Effector CD8-positive, alpha-beta T cell (primary cell): ENCODE measurements at regions not wholly inside any gene's neighbourhood (a gene's known extent, or its start where the extent isn't known, plus 50 kb on each side); places are given as distances from the start of the nearest gene placed in this dataset.

Experiments used
- DNase-seq: peaks from one replicate; lab custom pipeline; 2025; lab: John Stamatoyannopoulos, UW

GRCh38 chr2:122982936-122983335 lies 1042.2 kb upstream of the CNTNAP5 start:
- DNase-seq, result no peak

DNA sequence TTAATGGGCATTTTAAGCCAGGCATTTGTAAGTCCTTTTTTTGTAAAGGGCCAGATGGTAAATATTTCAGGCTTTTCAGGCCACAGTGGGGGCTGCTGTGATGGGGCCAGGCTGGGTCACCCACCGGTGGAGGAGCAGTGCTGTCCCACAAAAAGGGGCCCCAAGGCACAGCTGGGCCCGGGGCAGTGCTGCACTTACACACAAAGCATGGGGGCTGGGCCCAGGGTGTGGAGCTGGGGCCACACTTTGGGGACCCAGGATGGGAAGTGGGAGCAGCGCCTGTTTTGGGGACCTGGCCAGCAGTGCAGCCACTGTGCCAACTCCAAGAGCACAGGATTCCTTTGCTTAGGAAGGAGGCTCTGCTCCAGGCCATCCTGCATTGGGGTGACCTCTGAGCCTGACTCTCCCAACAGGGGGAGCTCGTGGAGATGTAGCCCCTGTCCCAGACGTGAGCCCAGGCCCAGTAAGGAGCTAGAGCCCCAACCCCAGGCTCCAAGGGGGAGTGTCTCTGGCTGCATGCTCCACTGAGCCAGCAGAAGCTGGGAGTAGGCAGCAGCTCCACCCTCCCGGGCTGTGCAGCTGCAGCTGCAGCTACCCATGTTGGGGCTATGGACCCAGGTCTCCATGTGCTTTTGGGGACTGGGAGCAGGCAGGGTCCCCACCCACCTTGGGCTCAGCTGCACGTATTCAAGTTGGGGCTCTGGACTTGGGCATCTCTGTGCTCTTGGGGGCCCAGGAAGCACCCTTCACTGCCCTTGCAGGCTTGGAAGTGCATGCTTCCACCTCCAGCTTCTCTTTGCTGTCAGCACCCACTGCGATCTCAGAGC lies 1036.5 kb upstream of the CNTNAP5 start:
- no peak for DNase-seq

DNA sequence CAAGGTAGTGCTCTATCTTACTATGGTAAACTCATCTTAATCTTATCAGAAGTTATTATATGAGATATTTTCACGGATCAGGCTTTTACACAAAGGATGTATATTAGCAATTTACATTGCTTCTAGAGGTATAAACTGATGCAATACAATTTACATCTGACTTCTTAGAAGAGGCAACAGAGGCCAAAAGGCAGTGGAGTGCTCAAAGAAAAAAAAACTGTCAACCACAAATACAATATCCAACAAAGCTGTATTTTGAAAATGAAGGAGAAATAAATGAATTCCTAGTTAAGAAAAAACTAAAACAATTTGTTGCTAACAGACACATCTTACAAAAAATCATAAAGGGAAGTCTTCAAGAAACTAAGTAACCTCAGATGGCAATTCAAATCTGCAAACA lies 1031.5 kb upstream of the CNTNAP5 start:
- DNase-seq, result no peak

DNA sequence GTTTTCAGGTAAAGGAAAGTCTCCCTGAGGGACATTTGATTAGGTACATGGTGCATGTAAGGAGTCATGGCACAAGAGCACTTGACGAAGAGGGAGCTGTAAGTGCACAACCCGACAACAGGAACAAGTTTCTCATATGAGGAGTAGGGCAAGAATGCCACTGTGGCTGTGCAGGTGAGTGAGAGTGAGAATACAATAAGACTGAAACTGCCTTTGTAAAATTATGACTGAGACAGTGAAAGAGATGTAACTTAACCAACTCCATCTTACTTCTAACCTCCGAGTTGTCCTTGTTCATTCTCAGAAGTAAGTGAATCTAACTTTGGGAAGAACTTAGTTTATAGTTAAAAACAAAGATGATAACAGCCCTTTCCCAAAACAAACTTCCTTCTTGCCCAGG lies 1025.8 kb upstream of the CNTNAP5 start:
- no peak for DNase-seq

- DNase-seq, result no peak
Observed at GRCh38 chr2:122999821-123000220, 1025.3 kb upstream of the CNTNAP5 start.

GRCh38 chr2:123002660-123003248 lies 1022.3 kb upstream of the CNTNAP5 start:
- no peak for DNase-seq

DNA sequence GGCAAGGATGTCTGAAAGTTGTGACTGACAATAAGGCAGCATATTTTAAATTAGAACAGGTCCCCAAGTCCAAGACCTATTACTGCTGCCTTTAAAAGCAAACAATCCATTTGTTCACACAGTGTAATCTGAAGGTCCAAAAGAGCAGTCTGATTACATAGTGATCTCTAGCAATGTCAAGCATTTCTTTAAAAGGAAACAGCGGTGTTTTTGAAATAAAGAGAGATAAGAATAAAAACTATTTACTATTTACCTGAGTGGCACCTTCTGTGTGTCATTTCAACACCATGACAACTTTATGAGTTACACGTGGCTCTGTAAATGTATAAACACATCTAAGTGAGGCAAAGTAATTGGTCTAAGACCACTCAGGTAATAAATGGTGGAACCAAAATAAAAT lies 1009.9 kb upstream of the CNTNAP5 start:
- DNase-seq, result no peak

GRCh38 chr2:123035541-123035940 lies 989.5 kb upstream of the CNTNAP5 start:
- no peak for DNase-seq

GRCh38 chr2:123036300-123036699 lies 988.8 kb upstream of the CNTNAP5 start:
- DNase-seq, result no peak

- no peak for DNase-seq
Observed at GRCh38 chr2:123040506-123040905, 984.6 kb upstream of the CNTNAP5 start.

DNA sequence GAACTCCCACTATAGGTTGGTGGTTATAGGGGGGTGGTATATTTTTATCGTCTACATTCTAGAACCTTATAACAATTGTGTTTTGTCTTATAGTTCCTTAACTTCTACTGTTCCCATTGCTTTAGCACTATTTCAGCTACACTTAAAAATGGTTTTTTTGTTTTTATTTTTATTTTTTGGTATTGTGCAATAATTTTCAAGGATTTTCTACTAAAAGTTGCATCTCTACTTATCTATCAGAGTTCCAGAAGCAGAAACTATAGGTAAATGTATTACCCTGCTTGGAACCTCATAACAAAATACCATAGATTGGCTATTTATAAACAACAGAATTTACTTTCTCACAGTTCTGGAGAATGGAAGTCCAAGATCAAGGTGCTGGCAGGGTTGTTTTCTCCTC lies 981.6 kb upstream of the CNTNAP5 start:
- DNase-seq, result no peak

DNA sequence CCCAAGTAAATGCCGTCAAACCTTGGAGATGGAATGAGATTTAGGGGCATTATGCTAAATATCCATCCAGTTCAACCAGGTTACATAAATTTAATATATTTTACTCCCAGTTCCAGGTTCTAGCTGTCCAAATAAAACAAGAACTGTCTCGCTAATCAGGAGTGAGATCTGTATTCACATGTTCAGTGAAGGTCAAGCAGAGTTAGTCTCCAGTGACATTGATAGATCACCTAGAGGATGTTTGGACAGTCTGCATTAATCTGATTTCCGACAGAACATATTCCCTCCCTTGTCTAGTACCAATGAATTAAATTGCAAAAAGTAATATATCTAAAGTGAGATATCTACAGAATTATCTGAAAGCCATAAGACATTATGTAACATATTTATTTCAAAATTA lies 979.4 kb upstream of the CNTNAP5 start:
- no peak for DNase-seq

DNA sequence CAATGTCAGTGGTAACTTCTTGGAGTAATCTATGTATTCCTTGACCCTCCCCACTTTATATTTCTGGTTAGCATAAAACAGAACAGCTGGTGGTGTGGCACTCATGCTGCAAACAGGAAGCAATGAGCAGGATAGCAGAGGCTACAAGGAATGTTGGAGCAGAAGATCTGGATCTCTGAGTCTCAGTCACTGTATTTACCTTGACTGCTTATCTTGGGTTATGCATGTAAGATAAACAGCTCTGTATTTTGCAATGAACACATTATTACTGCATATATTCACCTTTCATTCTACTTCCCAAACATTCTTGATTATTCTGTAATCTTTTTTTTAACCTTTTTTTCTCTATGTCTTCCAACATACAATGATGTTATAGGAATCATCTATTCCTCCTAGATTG lies 977.9 kb upstream of the CNTNAP5 start:
- DNase-seq, result no peak

DNA sequence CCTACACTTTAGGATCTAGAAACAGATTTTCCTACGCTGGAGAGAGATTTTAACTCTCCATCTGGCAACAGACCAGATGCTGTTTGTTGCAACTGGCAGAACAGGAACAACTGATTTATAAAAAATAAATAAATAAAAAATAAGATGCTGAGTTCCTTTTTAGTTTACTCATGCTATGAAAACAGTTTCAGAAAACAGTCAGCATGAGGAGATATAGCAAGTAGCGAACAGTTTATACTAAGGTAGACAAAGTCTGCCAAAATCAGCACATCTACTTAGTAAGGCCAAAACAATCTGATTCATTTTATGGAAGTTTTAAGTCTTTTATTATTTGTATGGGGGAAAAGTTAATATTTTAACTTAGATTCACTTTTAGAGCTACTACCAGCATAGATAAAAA lies 974.0 kb upstream of the CNTNAP5 start:
- no peak for DNase-seq

- DNase-seq, result no peak
Observed at GRCh38 chr2:123061534-123061933, 963.6 kb upstream of the CNTNAP5 start.

DNA sequence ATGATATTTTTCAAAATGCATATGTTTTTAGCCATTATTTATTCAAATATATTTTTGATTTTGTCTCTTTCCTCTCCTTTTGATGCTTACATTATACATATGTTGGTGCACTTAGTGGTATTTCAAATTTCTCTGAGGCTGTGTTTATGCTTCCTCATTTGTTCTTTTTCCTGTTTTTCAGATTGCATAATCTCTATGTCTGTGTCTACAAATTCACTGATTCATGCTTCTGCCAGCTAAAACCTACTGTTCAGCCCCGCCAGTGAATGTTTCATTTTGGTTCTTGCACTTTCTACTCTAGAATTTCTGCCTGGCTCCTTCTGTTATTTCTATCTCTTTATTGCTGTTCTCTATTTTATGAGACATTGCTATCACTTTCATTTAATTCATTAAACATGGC lies 951.7 kb upstream of the CNTNAP5 start:
- DNase-seq, result no peak

- DNase-seq, result no peak
Observed at GRCh38 chr2:123073956-123074355, 951.1 kb upstream of the CNTNAP5 start.

- DNase-seq, result no peak
Observed at GRCh38 chr2:123077101-123077500, 948.0 kb upstream of the CNTNAP5 start.

- no peak for DNase-seq
Observed at GRCh38 chr2:123080331-123080730, 944.8 kb upstream of the CNTNAP5 start.

DNA sequence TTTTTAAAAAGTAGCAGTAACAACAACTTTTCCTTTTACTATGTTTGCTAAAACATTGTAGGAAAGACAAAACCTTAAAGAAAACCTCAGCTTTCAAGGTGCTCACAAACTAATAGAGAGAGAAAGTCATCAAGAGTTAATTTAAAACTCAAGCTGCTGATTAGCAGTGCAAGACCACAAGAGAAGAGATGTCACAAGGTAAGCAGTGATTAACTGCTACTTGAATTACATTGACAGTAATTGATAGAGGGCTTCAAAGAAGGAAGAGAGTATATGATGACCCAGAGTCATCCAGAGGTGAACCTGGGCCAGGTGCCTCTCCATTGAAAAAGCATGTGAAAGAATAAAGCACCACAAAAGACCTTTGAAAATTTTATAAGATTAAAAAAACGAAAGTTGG lies 939.6 kb upstream of the CNTNAP5 start:
- DNase-seq, result no peak

GRCh38 chr2:123086613-123087385 lies 938.3 kb upstream of the CNTNAP5 start:
- no peak for DNase-seq

DNA sequence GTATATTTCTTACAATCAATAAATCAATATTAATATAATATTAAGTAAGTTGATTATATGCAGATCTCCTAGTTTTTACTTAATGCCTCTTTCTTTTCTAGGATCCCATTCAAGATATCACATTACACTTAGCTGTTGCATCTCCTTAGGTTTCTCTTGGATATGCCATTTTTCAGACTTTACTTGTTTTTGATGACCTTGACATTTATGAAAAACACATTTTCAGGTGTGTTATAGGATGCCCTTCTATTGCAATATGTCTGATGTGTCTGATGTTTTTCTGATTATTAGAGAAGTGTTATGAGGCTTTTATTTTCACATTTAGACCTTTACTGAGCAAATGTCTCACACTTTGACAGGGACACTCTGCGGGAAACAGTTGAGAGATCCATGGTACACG lies 933.6 kb upstream of the CNTNAP5 start:
- no peak for DNase-seq

DNA sequence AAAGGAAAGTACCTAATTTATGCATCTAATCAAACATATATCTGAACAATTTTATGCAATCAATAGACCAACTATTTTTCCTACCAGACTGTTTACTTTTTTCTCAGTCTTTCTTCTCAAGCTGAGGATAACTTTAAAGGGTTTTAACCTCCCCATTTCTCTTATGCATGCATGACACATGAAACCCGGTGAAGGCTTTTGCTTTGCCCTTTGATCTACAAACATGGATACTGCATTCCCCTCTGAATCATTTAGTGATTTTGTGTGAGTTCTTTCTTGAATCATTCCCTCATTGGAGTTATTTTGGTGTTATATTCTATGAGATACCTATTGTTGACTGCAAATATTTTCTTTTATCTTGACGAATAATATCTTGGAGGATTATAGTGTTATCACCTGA lies 931.9 kb upstream of the CNTNAP5 start:
- DNase-seq, result no peak
